Right ventricle myocardium superior (tissue), 1 donor: ENCODE measurements at regions not wholly inside any gene's neighbourhood (a gene's known extent, or its start where the extent isn't known, plus 50 kb on each side); places are given as distances from the start of the nearest gene placed in this dataset.
"Not testable (repeated sequence)": the region's sequence is repeated elsewhere in the genome, so short reads cannot be mapped to it uniquely, and the experiment has no call there.

Experiments
- ATAC-seq: fragments of 200-7000 bp; cut with Tn5 transposase; one replicate; pipeline ENCODE4 v1.9.1; 2020; ENCODE audit warnings: mild to moderate bottlenecking; ENCODE audit not compliant: poor library complexity
- DNase-seq: peaks from one replicate; pipeline ENCODE4 v3.0.0-alpha.2; 2020
- intact Hi-C: fragments of 100-400 bp; cut with DNase I; formaldehyde crosslinking; loops from one replicate; pipeline ENCODE4 v1.11.2; 2022
- donor health status: DM: no; HTN: yes; CAD: no; lungs with severe emphysema.

DNA sequence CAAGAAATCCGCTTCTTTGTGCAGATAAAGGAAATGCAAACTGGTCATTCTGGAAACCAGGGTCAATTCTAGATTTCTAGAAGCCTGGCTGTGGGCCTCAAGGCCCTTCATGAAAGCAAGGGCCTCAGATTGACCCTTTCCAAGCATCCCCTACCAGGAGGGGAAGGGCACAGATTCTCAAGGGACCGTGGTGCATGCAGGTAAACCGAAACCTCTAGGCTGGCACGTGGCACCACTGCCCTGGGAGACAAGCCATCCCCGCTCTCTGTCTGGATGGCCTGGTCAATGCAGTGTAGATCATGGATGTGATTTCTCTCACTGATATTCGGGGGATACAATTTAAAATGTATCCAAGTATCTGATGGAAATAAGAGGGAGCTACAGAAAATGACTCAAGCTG is 69.4 kb downstream of the TOMM20 start:
- intact Hi-C loops = no loop called here
- no peak for DNase-seq
- no peak for ATAC-seq

DNA sequence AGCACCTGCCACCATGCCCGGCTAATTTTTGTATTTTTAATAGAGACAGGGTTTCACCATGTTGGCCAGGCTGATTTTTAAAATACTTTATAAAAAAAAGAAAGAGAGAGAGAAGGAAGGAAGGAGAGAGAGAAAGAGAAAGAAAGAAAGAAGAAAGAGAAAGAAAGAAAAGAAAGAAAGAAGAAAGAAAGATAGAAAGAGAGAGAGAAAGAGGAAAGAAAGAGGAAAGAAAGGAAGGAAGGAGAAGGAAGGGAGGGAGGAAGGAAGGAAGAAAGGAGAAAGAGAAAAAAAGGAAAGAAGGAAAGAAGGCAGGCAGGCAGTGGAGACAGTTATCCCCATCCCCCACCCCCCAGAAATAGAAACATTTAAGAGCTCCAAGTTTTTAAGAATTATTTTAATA is 69.9 kb downstream of the TOMM20 start:
- DNase-seq (no peak), ATAC-seq (no peak)
- intact Hi-C loops = no loop called here

DNA sequence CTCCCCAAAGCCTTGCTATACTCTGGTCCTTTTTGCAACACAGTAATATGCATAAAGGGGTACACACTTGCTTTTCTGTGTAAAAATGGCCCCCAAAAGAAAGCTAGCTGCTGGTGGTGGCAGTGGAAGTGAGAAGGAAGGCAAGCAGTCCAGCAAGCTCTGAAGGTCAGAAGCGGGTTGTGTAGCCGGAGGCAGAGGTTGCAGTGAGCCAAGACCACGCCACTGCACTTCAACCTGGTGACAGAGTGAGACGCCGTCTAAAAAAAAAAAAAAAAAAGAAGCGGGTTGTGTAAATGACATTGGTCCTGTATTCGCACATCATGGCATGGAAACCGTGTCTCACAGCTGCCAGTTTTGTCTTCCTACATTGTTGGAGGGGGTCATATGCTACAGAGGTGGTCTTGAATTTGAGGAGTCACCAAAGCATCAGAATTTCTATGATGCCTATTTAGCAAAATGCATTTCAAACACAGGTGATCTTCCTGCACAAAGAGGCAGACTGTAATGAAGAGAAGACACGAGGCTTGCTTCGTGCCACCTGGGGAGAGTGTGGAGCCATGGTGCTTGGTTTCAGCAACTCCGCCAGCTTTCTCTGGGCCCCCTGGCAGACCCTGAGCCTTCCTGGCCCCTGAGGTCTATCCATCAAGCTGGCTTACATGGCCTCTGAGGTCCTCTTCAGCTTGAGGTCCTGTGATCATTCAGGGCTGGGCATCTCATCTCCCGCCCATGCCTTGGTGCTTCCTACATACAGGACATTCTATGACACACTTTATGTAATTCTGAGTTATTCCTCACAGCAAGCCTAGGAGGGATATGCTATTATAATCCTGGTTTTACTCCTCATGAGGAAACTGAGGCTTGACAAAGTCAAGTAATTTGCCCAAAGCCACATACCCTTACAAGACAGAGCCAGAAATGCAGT is 71.0 kb downstream of the TOMM20 start:
- intact Hi-C loops = no loop called here
- DNase-seq (no peak), ATAC-seq (peak; percentile 33)

DNA sequence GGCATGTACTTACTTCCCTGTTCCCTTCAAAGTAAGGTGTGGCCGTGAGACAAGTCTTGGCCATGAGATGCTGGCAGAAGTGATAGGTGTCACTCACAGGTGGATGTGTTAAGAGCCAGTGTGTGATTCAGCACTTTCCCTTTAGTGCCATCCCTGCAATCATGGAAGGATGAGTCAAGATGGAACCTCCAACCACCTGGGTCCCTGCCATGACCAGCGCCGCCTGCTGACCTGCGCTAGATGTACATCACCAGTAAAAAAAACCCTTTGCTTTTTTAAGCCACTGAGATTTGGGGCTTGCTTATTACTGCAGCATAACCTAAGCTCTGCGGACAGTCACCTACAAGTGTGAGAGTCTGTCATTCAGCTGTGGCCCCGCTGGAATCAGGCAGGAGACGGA is 71.7 kb downstream of the TOMM20 start:
- no peak for ATAC-seq
- no peak for DNase-seq
- intact Hi-C loops = no loop called here

DNA sequence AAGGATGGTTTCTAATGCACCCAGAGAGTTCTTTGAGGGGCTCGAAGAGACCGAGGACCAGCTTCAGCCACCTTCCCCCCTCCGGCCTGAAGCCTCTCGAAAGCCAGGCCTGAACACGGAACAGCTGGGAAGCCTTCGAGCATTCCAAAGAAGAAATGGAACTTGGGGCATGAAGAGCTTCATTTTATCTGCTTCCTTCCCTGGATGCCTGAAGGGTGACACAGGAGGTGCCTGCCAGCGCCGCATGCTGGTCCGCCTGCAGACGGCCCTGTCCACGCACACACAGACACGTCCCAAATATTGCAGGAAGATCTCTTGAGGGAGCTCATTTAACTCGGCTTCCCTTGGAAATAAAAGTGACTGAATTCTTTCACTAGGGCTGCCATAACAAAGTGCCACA is 73.7 kb downstream of the TOMM20 start:
- intact Hi-C loops = no loop called here
- ATAC-seq = no peak
- DNase-seq = no peak

DNA sequence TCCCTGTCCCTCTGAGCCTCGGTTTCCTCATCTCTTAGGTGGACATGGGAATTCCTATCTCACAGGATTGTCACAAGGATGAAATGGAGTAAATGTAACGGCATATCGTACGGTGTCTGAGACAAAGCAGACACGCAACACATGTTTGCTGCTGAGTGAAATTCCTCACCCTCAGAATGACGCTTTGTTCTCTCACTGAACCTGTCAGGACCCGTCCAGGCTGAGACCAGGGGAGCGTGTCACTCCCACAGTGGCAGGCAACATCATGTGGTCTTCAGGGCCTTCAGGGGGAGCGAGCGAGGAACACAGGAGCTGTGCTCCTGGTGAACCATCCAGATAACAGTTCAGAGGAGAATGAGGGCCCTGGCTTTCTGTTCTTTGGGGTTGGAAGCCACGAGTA is 74.2 kb downstream of the TOMM20 start:
- DNase-seq (no peak), ATAC-seq (no peak)
- intact Hi-C loops = no loop called here

DNA sequence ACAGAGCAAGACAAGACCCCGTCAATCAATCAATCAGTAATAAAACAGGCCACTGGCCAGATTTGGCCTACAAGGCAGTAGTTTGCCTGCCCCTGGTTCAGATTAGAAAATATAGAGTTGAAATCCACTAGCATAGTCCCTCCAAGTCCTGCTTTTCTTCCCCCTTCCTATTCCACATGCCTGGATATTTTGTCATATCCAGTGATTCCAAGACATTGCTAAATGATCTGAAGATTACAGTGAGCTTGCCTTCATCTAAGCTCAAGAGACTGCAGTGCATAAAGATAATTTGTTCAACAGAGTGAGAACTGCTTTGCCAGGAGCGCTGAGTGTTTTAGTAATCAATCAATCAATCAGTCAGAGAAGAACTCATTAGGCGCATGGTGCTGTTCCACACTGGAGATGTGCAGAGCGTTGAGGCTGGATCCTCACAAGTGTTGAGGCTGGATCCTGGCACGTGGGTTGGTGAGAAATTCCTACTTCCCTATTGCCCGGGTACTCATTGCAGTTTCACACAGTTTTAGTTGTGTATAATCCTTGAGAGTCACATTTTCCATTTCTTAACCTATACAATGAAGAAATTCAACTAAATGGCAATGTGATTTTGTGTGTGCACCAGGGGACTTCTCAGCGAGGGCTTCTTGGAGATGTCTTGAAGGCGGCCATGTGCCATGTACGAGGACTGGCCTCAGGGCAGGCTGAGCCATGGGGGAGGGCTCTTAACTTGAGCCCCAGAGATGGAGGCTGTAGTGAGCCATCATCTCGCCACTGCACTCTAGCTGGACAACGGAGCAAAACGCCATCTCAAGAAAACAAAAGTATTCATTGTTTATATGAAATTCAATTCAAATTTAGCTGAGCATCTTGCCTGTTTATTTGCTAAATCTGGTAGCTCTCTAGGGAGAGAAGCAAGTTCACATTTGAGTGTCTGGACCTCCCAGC is 76.3 kb downstream of the TOMM20 start:
- no peak for ATAC-seq

DNA sequence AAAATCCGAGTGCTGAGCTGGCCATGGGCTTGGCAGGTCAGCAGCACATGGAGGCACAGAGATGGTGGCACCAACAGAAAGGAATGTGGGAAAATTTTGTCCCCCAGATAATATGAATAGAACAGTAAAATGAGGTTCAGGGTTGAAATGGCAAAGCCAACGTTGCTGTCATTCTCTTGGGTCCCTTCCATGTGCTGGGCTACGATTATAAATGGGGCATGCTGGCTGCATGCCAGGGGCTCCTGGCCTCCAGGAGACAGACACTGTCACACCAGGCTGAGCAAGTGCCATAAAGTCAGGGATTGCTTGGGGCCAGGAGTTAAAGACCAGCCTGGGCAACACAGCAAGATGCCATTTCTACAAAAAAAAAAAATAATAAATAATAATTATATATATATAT is 77.1 kb downstream of the TOMM20 start:
- intact Hi-C loops = no loop called here
- DNase-seq = peak; percentile 65
- ATAC-seq = no peak

More for the DNA sequence above, 76.3 kb downstream of the TOMM20 start:
- no peak for DNase-seq
- intact Hi-C loops = no loop called here

DNA sequence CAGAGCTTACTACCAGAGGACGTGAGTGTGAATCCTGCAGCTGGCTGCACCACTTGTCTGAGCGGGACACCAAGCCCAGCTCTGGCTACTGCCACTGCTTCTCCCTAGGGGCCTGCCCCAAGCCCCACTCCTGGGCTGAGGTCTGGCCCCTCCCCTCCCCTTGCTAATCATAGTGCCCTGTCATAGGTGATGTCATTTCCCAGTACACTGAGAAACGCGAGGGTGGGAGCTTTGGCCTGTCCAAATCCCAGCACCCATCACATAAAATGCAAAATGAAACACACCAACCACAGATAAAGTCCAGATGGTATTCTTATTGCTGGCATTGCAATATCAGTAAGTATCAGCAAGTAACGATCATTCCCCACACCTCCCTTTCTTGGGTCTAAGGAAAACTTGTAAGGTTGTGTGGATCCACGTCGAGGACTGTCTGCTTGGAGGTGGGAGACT is 77.7 kb downstream of the TOMM20 start:
- ATAC-seq (peak; percentile 23), DNase-seq (no peak)

DNA sequence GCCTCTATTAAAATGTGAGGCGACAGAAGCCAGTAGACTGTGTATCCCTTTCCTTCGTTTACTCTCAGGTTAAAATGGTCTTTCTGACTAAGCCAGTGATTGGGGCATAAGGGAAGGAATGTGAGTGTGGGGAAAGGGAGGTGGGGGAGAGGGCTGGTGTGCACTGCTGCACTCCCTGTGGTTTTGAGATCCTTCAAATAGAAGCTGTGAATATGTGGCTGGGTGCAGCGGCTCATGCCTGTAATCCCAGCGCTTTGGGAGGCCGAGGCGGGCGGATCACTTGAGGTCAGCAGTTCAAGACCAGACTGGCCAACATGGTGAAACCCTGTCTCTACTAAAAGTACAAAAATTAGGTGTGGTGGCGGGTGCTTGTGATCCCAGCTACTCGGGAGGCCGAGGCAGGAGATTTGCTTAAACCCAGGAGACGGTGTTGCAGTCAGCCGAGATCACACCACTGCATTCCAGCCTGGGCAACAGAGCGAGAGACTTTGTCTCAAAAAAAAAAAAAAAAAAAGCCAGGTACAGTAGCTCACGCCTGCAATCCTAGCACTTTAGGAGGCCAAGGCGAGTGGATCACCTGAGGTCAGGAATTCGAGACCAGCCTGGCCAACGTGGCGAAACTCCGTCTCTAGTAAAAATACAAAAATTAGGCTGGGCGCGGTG is 78.8 kb downstream of the TOMM20 start:
- intact Hi-C loops, ATAC-seq, DNase-seq: not testable (repeated sequence)

More for the DNA sequence above, 77.7 kb downstream of the TOMM20 start:
- intact Hi-C loops = no loop called here

DNA sequence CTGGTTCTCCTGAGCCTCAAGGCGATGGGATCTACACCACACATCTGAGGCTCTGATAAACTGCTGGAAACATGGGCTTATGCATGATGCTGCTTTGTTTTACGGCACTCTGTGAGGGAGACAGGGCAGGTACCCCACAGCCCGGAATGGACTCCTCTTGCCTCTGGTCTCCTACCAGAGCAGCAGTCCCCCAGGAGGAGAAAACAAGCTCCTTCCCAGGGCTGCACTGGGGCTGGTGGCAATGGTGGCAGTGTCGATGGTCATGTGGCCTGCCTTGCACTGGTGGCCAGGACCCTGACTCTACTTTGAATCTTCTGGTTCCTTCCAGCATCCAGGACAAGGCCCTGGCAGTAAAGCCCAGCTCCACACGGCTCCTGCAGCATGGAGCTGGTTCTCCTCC is 79.4 kb downstream of the TOMM20 start:
- DNase-seq (no peak), ATAC-seq (no peak)
- intact Hi-C loops = no loop called here

DNA sequence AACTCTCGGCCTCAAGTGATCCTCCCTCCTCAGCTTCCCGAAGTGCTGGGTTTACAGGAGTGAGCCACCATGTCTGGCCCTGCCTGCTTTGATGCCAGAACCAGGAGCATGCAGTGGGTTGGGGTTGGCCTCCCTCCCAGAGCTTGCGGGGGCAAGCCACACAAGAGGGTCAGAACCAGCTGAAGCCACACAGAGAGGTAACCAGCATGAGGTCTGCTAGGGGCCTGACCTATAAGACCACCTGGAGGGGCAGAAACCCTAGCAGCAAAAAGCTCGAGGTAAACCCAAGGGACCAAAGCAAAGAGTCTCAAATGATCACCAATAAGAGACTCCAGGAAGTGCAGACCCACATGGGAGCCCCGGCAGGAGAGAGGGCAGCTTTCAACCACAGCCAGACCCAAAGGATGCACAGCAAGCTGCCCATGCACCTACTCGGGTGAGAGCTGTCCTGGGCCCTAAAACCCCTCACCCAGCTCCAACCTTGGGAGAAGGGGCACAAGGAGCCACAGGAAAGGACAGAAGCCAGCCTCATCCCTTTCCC is 81.2 kb downstream of the TOMM20 start:
- intact Hi-C loops = no loop called here
- no peak for DNase-seq
- ATAC-seq = no peak

DNA sequence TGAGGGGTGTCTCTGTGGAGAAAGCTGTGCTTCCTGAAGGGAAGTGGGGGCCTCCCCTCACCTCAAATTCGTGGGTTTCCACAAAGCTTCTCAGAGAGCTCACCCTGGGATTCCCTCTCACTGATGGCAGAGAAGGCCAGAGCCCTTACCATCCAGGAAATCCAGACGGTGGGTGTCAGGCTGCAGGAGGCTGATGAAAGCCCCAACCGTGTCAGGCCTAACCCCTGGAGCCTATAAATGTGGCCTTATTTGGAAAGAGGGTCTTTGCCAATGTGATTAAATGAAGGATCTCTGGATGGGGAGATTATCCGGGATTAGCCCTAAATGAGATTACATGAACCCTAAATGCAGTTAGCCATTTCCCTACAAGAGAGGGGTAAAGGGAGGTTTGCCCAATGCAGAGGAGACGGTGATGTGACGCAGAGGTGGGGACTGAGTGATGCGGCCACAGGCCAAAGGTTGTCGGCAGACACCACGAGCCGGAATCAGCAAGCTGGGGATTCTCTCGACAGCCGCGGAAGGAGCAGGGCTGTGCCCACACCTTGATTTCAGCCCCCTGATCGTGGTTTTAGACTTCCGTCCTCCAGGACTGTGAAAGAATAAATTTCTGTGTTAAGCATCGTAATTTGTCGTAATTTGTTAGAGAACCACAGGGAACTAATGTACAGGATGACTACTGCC is 82.6 kb downstream of the TOMM20 start:
- intact Hi-C loops = no loop called here
- no peak for DNase-seq
- ATAC-seq = no peak

DNA sequence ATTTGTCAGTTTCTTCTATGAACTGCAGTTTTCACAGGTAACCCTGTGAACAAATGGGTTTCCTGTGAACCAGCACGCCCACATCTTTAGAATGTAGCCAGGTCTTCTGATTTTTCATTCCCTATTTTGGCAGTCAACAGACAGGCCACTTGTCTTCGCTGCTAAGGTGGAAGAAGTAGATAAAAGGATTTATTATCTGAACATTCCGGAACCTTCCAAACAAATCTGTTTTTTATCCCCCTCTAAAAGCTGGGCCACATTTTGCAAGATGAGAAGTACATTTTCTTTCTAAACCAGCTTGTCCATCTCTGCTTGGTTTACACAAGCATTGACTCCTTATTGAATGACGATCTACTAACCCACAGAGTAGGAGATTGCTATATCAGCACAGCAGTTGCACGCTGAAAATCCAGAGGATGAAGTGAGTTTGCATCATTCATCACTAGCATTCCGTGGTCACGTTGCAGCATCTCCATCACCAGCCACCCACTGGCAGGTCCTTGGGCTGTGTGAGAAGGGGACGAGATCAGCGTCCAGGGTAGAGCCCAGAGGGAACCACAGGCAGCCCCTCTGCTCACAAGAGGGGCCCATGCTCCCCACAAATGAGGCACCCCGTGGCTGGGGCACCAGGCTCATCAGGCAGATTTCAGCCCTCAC is 83.5 kb downstream of the TOMM20 start:
- intact Hi-C loops = no loop called here
- ATAC-seq = no peak

DNA sequence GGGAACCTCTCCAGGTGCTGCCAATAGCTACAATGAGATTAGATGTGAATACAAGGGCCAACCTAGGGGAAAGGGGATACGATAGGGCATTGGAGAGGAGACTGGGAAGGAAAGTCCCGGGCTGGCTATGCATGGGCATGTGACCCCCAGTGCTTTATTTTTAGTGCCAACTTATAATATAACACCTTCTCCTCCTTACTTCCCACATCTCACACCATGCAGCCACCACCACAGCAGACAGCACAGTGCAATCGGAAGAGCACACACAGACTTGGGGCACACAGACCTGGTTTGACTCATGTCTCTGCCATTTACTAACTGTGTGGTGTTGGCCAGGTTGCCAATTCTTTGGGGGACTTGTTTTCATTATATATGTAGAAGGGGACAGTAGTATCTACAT is 85.4 kb downstream of the TOMM20 start:
- intact Hi-C loops = no loop called here
- no peak for DNase-seq
- ATAC-seq = no peak

More for the DNA sequence above, 83.5 kb downstream of the TOMM20 start:
- no peak for DNase-seq

DNA sequence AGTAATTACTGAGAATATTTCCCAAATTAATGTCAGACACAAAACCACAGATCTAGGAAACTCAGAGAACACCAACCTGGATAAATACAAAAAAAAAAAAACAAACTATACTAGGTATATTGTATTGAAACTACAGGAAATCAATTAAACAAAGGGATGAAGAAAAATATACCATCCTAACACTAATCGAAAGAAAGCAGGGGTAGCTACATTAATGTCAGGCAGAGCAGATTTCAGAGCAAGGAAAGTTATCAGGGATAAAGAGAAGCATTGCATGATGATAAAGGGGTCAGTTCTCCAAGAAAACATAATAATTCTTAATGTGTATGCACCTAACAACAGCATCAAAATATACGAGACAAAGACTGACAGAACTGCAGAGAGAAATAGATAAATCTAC is 89.9 kb downstream of the TOMM20 start:
- ATAC-seq (no peak), DNase-seq (no peak)
- intact Hi-C loops = no loop called here

DNA sequence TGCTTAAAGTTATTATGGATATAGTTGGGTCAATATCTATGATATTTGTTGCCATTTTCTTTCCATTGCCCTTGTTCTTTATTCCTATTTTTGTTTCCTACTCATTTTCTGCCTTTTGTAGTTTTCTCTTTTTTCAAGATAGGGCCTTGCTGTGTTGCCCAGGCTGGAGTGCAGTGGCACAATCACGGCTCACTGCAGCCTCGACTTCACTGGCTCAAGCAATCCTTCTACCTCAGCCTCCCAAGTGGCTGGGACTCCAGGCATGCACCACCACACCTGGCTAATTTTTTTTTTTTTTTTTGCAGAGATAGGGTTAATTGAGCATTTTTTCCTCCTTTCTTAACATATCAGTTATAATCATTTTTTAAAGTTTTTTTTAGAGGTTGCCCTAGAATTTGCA is 92.7 kb downstream of the TOMM20 start:
- intact Hi-C loops = no loop called here
- DNase-seq (no peak), ATAC-seq (no peak)
